DOHH2 (cell line): ENCODE measurements at regions not wholly inside any gene's neighbourhood (a gene's known extent, or its start where the extent isn't known, plus 50 kb on each side); places are given as distances from the start of the nearest gene placed in this dataset.

Experiments
- CTCF ChIP-seq: fragments of 200-600 bp; sonication (generic); IDR thresholded peaks from one replicate; pipeline ENCODE4 v1.5.1; 2014; ENCODE audit warnings: antibody characterized with exemption, mild to moderate bottlenecking, low read depth, low read length; ENCODE audit not compliant: poor library complexity, severe bottlenecking
- EZH2phosphoT487 ChIP-seq: fragments of 200-600 bp; sonication (generic); IDR thresholded peaks from 2 replicates; pipeline ENCODE4 v1.6.1; 2017; ENCODE audit warnings: borderline replicate concordance, mild to moderate bottlenecking, antibody characterized with exemption, low read length, moderate library complexity, mixed read lengths

DNA sequence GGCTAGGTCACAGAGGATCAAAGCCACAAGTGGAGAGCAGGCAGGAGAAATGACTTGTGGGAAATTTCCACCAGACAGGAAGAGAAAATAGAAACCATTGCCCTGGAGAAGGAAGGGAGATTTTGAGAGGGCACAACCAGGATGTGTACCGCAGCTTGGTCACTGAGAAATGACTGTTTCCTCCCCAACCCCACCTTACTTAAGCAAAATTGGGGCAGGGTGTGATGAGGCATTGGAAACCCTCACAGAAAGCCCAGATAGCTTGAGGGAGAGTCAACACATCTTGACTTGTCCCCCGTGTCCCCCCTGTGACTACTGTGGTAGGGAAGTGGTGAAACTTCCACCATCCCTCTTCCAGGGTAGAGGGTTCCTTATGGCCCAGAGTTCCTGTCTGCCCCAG lies 113.5 kb upstream of the FAM20A start:
- TF ChIP-seq CTCF: no peak
- no peak for TF ChIP-seq EZH2phosphoT487
